Naive thymus-derived CD8-positive, alpha-beta T cell (primary cell): ENCODE measurements at regions not wholly inside any gene's neighbourhood (a gene's known extent, or its start where the extent isn't known, plus 50 kb on each side); places are given as distances from the start of the nearest gene placed in this dataset.

Source experiments
- ATAC-seq, 2 donors: fragments of 150-1000 bp; cut with Tn5 transposase in 1 of 2; sonication (Bioruptor Pico), chemical (Tn5 transposase) in 1 of 2; 1 replicate in 1 of 2; 2 replicates in 1 of 2; pipeline ENCODE4 v1.10.0; 2021; ENCODE audit warnings: mild to moderate bottlenecking in 2 of 2, moderate library complexity in 2 of 2
- POLR2A ChIA-PET: fragments of 350-600 bp; sonication (Branson Sonifier 250); formaldehyde crosslinking; loops from one replicate; lab custom pipeline; 2021; ENCODE audit warnings: antibody characterized with exemption; lab: Charles Lee
- DNase-seq, 10 donors: peaks; one replicate each; pipeline versions ENCODE4 v3.0.0 to v3.0.0-alpha.2; 2020 to 2022
- H3K27ac Mint-ChIP-seq, 10 donors: one replicate each; pipeline ENCODE4 v1.8.0; 2020 to 2022; ENCODE audit warnings: mild to moderate bottlenecking in 10 of 10, mixed read lengths in 10 of 10, moderate library complexity in 4 of 10, inconsistent platforms in 1 of 10
- H3K27me3 Mint-ChIP-seq, 5 donors: one replicate each; pipeline ENCODE4 v1.8.0; 2021 to 2022; ENCODE audit warnings: mixed read lengths in 5 of 5
- H3K36me3 Mint-ChIP-seq, 3 donors: one replicate each; pipeline ENCODE4 v1.8.0; 2020 to 2022; ENCODE audit warnings: mixed read lengths in 3 of 3, mild to moderate bottlenecking in 2 of 3, inconsistent platforms in 1 of 3
- H3K4me1 Mint-ChIP-seq, 4 donors: one replicate each; pipeline ENCODE4 v1.8.0; 2021 to 2022; ENCODE audit warnings: mixed read lengths in 4 of 4
- H3K4me3 Mint-ChIP-seq, 10 donors: one replicate each; pipeline ENCODE4 v1.8.0; 2020 to 2022; ENCODE audit warnings: mild to moderate bottlenecking in 10 of 10, mixed read lengths in 10 of 10, moderate library complexity in 6 of 10, inconsistent platforms in 1 of 10
- H3K9me3 Mint-ChIP-seq, 9 donors: one replicate each; pipeline ENCODE4 v1.8.0; 2020 to 2022; ENCODE audit warnings: mixed read lengths in 9 of 9, mild to moderate bottlenecking in 3 of 9, inconsistent platforms in 1 of 9, moderate library complexity in 1 of 9

- Mint-ChIP-seq H3K4me1 (no peaks in the 10 kb centered on the region), H3K36me3 (no peaks in the 10 kb centered on the region), H3K27ac (no peak overlapping the region), H3K27me3 (peaks cover 3 to 12% (median 8%) of the 10 kb centered on the region in 5 donors), H3K4me3 (no peak overlapping the region), H3K9me3 (no peaks in the 10 kb centered on the region)
- ATAC-seq (no peak), DNase-seq (no peak)
- POLR2A ChIA-PET = no interaction called here
Measured at GRCh38 chr17:15078570-15078969, 186.6 kb downstream of the PMP22 start.

GRCh38 chr17:15076991-15077663, 188.0 kb downstream of the PMP22 start:
- H3K36me3 Mint-ChIP-seq = no peaks in the 10 kb centered on the region
- no peaks in the 10 kb centered on the region for H3K4me1 Mint-ChIP-seq
- POLR2A ChIA-PET = no interaction called here
- ATAC-seq = no peak
- peaks cover 2 to 12% (median 4%) of the 10 kb centered on the region in 5 donors for H3K27me3 Mint-ChIP-seq
- no peak overlapping the region for H3K27ac Mint-ChIP-seq
- no peaks in the 10 kb centered on the region for H3K9me3 Mint-ChIP-seq
- H3K4me3 Mint-ChIP-seq = no peak overlapping the region
- DNase-seq = no peak

DNA sequence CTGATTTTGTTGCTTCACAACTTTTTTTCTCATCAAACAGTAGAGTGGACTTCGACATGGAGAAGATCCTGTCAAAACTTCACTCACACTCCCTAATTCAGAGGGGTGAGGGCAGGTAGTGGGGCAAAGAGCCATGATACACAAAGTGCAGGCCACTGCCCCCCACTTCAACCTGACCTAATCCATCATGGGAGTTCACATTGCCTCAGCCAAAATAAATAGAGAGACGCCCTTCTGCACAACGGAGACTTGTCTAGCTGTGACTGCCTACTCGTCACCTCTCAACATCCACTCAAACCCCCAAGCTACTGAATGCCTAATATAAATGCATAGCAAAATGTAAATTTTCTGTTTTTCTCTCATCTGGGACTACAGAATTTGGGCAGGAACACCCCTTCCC, 213.2 kb downstream of the PMP22 start:
- Mint-ChIP-seq H3K9me3 (peaks cover 0 to 10% (median 2%) of the 10 kb centered on the region in 9 donors), H3K4me3 (no peak overlapping the region), H3K27ac (no peak overlapping the region), H3K36me3 (peaks cover 0 to 4% (median 0%) of the 10 kb centered on the region in 3 donors), H3K4me1 (peaks cover 0 to 3% (median 0%) of the 10 kb centered on the region in 4 donors), H3K27me3 (peaks cover 21 to 50% (median 32%) of the 10 kb centered on the region in 5 donors)
- ATAC-seq = no peak
- POLR2A ChIA-PET = no interaction called here
- no peak for DNase-seq

- DNase-seq = no peak
- Mint-ChIP-seq H3K27me3 (peaks cover 20 to 41% (median 27%) of the 10 kb centered on the region in 5 donors), H3K4me3 (no peak overlapping the region), H3K36me3 (peaks cover 0 to 1% (median 0%) of the 10 kb centered on the region in 3 donors), H3K4me1 (peaks cover 0 to 3% (median 0%) of the 10 kb centered on the region in 4 donors), H3K9me3 (peaks cover 0 to 5% (median 0%) of the 10 kb centered on the region in 9 donors), H3K27ac (no peak overlapping the region)
- no peak for ATAC-seq
- POLR2A ChIA-PET = no interaction called here
Measured at GRCh38 chr17:15049795-15050160, 215.3 kb downstream of the PMP22 start.

DNA sequence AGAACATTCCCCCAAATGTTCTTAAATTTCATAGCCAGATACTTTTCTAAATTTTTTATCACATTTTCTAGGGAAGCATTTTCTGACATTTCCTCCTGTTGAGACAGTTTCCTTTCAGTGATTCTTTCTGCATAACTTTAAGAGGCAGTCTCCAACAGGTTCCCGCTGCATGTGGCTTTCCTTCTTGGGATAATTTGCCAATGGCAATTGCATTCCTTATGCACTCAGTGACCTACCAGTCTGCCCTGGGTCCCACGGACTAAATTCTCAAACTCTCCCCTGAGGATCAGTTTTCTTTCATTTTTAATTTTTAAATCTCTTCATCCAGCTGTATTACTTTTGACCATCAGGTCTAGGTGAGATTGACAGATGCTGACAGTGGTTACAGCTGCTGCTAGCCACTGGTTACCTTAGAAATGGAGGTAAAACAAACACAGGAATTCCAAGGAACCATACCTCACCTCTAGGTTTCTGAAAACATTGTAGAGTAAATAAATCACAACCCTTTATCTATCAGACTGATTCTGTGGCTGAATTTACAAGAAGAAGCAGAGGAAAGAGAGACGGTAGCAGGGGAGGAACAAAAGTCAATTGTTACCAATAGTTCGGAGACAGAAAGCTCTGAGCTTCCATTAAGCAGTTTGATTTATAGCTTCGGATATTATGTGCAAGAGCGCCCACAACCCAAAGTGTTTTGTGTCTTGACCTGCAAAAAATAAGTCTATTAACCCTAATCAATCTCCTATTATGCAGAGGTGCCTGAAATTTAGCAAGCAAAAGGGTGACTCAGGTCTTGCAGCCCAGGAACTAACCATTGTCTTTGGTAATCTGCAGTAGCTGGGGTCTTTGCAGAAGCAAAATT, 216.0 kb downstream of the PMP22 start:
- Mint-ChIP-seq H3K4me1 (peaks cover 0 to 3% (median 0%) of the 10 kb centered on the region in 4 donors), H3K27me3 (peaks cover 22 to 43% (median 29%) of the 10 kb centered on the region in 5 donors), H3K9me3 (peaks cover 0 to 4% (median 0%) of the 10 kb centered on the region in 9 donors), H3K4me3 (no peak overlapping the region), H3K27ac (no peak overlapping the region), H3K36me3 (no peaks in the 10 kb centered on the region)
- DNase-seq (no peak), ATAC-seq (no peak)
- POLR2A ChIA-PET = no interaction called here

- POLR2A ChIA-PET = no interaction called here
- Mint-ChIP-seq H3K9me3 (peaks cover 0 to 3% (median 0%) of the 10 kb centered on the region in 9 donors), H3K4me1 (peaks cover 0 to 3% (median 0%) of the 10 kb centered on the region in 4 donors), H3K27me3 (peaks cover 21 to 37% (median 26%) of the 10 kb centered on the region in 5 donors), H3K36me3 (no peaks in the 10 kb centered on the region), H3K4me3 (no peak overlapping the region), H3K27ac (no peak overlapping the region)
- DNase-seq = no peak
- no peak for ATAC-seq
Measured at GRCh38 chr17:15048381-15048780, 216.7 kb downstream of the PMP22 start.

- ATAC-seq (no peak), DNase-seq (no peak)
- H3K9me3 Mint-ChIP-seq = peaks cover 0 to 3% (median 0%) of the 10 kb centered on the region in 9 donors
- no peak overlapping the region for H3K4me3 Mint-ChIP-seq
- H3K27me3 Mint-ChIP-seq = peaks cover 2 to 18% (median 9%) of the 10 kb centered on the region in 5 donors
- no peak overlapping the region for H3K27ac Mint-ChIP-seq
- POLR2A ChIA-PET = no interaction called here
- no peaks in the 10 kb centered on the region for H3K4me1 Mint-ChIP-seq
- H3K36me3 Mint-ChIP-seq = no peaks in the 10 kb centered on the region
Measured at GRCh38 chr17:15042311-15042710, 222.8 kb downstream of the PMP22 start.

DNA sequence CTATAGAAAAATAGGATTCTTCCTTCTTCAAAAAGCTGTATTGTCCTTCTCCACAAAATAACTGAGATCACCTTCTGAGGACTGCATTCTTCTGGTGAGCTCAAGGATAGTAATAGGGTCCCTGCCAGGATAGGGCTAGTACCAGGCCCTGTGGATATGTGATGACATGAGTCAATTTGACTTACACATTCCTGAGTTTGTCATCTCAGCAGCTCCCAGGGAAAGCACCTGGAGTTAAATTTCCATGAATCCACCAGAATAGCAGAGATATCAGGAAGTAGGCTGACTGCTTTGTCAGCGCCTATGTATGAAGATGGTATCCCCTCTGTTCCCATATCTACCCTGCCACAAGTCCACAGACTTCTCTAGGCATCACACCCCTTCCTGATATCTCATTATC, 225.8 kb downstream of the PMP22 start:
- H3K36me3 Mint-ChIP-seq = no peaks in the 10 kb centered on the region
- H3K27me3 Mint-ChIP-seq = peaks cover 1 to 19% (median 12%) of the 10 kb centered on the region in 5 donors
- POLR2A ChIA-PET = no interaction called here
- DNase-seq (no peak), ATAC-seq (no peak)
- H3K4me3 Mint-ChIP-seq = no peak overlapping the region
- H3K4me1 Mint-ChIP-seq = no peaks in the 10 kb centered on the region
- no peak overlapping the region for H3K27ac Mint-ChIP-seq
- peaks cover 0 to 3% (median 0%) of the 10 kb centered on the region in 9 donors for H3K9me3 Mint-ChIP-seq

DNA sequence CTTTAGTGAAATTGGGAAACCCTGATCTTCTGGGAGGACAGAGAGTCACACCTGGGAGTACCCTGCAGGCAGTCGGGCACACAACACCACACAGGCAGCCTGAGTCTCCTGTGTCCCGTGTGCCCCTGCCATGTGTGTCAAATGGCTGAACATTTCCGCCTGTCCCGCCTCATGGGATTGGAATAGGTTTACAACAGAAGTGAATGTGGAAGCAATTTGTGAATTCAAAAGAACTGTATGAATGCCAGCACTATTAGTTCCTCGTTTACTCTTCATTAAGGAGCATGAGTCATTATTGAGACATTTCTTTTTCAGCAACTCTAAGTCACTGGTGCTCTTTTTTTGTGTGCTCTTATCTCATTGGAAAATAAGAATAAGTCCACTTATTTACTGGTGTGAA, 226.5 kb downstream of the PMP22 start:
- H3K4me3 Mint-ChIP-seq = no peak overlapping the region
- no peak for DNase-seq
- peaks cover 0 to 14% (median 9%) of the 10 kb centered on the region in 5 donors for H3K27me3 Mint-ChIP-seq
- ATAC-seq = no peak
- no peaks in the 10 kb centered on the region for H3K36me3 Mint-ChIP-seq
- POLR2A ChIA-PET = no interaction called here
- peaks cover 0 to 3% (median 0%) of the 10 kb centered on the region in 9 donors for H3K9me3 Mint-ChIP-seq
- no peaks in the 10 kb centered on the region for H3K4me1 Mint-ChIP-seq
- no peak overlapping the region for H3K27ac Mint-ChIP-seq

DNA sequence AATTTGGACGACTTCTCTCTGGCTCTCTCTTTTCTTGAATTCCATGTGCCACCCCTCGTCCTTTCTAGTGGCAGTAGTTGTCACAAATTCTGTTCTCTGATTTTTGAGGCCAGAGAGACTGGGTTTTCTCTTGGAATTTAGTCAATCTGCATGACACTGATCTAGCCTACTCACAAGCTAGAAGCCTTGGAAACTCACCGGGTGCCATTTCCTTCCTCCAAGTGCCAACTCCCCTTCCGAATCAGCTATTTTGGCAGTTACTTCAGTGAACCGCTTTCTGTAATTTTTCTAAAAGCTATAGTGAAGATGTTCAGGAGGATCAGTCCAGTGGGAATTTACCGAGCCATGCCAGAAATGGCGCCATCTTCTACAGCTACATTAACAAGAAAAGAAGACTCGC, 228.9 kb downstream of the PMP22 start:
- DNase-seq (no peak), ATAC-seq (no peak)
- no peaks in the 10 kb centered on the region for H3K36me3 Mint-ChIP-seq
- H3K27ac Mint-ChIP-seq = no peak overlapping the region
- H3K9me3 Mint-ChIP-seq = no peaks in the 10 kb centered on the region
- POLR2A ChIA-PET = no interaction called here
- no peak overlapping the region for H3K4me3 Mint-ChIP-seq
- peaks cover 2 to 38% (median 15%) of the 10 kb centered on the region in 5 donors for H3K27me3 Mint-ChIP-seq
- H3K4me1 Mint-ChIP-seq = no peaks in the 10 kb centered on the region

GRCh38 chr17:15031975-15032374, 233.2 kb downstream of the PMP22 start:
- H3K27me3 Mint-ChIP-seq = peaks cover 4 to 49% (median 14%) of the 10 kb centered on the region in 5 donors
- no peak overlapping the region for H3K4me3 Mint-ChIP-seq
- H3K9me3 Mint-ChIP-seq = no peaks in the 10 kb centered on the region
- no peak overlapping the region for H3K27ac Mint-ChIP-seq
- H3K4me1 Mint-ChIP-seq = no peaks in the 10 kb centered on the region
- POLR2A ChIA-PET = no interaction called here
- H3K36me3 Mint-ChIP-seq = no peaks in the 10 kb centered on the region
- DNase-seq = no peak
- no peak for ATAC-seq

DNA sequence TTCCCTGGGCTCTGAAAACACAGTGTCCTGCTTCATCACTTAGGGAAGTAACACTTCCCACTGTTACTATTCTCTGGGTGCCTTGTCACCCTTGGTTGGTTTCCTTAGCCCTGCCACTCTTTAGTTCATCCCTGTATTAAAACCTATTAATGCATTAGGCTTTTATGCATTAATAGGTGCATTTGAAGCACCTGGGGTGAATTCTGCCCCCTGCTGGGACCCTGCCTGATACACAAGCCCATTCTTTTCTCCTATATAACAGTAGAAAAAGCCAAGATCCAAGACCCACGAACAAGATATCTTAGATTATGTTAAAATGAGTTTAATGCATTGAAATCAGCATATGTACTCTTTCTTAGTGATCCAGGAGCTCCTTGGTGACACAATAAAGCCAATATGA, 235.7 kb downstream of the PMP22 start:
- Mint-ChIP-seq H3K36me3 (no peaks in the 10 kb centered on the region), H3K4me3 (no peak overlapping the region), H3K27ac (no peak overlapping the region), H3K4me1 (no peaks in the 10 kb centered on the region), H3K9me3 (peaks cover 0 to 3% (median 0%) of the 10 kb centered on the region in 9 donors), H3K27me3 (peaks cover 4 to 61% (median 14%) of the 10 kb centered on the region in 5 donors)
- DNase-seq (no peak), ATAC-seq (no peak)
- POLR2A ChIA-PET = no interaction called here

DNA sequence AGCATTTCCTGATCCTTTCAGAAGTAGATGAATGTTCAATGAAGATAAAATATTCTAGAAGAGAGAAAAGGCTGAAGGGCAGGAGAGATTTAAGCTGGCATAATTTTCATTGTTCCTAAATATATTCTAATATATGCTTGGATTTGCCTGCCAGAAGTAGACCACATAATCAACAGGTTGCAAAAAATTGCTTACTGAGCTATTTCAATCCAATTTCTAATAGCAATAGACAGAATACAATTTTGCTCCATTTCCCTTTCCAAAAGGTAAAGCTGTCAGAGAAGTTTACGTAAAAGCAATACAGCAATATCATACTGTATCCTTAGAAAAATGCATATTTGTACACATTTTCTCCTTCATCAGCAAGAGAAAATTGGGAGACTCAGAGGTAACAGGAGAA, 237.3 kb downstream of the PMP22 start:
- no peak for ATAC-seq
- H3K36me3 Mint-ChIP-seq = no peaks in the 10 kb centered on the region
- H3K27me3 Mint-ChIP-seq = peaks cover 4 to 58% (median 18%) of the 10 kb centered on the region in 5 donors
- no peak overlapping the region for H3K4me3 Mint-ChIP-seq
- POLR2A ChIA-PET = no interaction called here
- DNase-seq = no peak
- no peak overlapping the region for H3K27ac Mint-ChIP-seq
- H3K4me1 Mint-ChIP-seq = no peaks in the 10 kb centered on the region
- peaks cover 0 to 3% (median 0%) of the 10 kb centered on the region in 9 donors for H3K9me3 Mint-ChIP-seq
